ENCODE measurements at regions not wholly inside any gene's neighbourhood (a gene's known extent, or its start where the extent isn't known, plus 50 kb on each side); places are given as distances from the start of the nearest gene placed in this dataset.
A peak's percentile ranks its signal among the peaks of the same experiment; 100 is the strongest.

- Histone ChIP-seq H3K27ac (no peak overlapping the region), H3K9me3 (ENCODE audit: severe bottlenecking) (no peaks in the 10 kb centered on the region), H3K36me3 (no peaks in the 10 kb centered on the region), H3K4me3 (ENCODE audit: low read depth, low read length) (no peak overlapping the region), H3K27me3 (ENCODE audit: insufficient read depth, low read depth, severe bottlenecking) (no peaks in the 10 kb centered on the region)
- TF ChIP-seq, protein P1, sequence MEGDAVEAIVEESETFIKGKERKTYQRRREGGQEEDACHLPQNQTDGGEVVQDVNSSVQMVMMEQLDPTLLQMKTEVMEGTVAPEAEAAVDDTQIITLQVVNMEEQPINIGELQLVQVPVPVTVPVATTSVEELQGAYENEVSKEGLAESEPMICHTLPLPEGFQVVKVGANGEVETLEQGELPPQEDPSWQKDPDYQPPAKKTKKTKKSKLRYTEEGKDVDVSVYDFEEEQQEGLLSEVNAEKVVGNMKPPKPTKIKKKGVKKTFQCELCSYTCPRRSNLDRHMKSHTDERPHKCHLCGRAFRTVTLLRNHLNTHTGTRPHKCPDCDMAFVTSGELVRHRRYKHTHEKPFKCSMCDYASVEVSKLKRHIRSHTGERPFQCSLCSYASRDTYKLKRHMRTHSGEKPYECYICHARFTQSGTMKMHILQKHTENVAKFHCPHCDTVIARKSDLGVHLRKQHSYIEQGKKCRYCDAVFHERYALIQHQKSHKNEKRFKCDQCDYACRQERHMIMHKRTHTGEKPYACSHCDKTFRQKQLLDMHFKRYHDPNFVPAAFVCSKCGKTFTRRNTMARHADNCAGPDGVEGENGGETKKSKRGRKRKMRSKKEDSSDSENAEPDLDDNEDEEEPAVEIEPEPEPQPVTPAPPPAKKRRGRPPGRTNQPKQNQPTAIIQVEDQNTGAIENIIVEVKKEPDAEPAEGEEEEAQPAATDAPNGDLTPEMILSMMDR (IDR thresholded peaks at IDR 0.05; ENCODE audit: low read depth, low read length): no peak
- DNase-seq: no peak
Observed at GRCh38 chr7:115683093-115683492, 347.5 kb downstream of the TFEC start.

GRCh38 chr7:115682507-115682906 lies 348.1 kb downstream of the TFEC start:
- Histone ChIP-seq H3K9me3 (ENCODE audit: severe bottlenecking) (no peaks in the 10 kb centered on the region), H3K27me3 (ENCODE audit: insufficient read depth, low read depth, severe bottlenecking) (no peaks in the 10 kb centered on the region), H3K27ac (no peak overlapping the region), H3K4me3 (ENCODE audit: low read depth, low read length) (no peak overlapping the region), H3K36me3 (no peaks in the 10 kb centered on the region)
- TF ChIP-seq, protein P1 (IDR thresholded peaks at IDR 0.05; ENCODE audit: low read depth, low read length): no peak
- no peak for DNase-seq

- no peak overlapping the region; the same call in none of the 2 replicates for H3K27ac ChIP-seq
- TF ChIP-seq, protein P1 (IDR thresholded peaks at IDR 0.05; ENCODE audit: low read depth, low read length): no peak
Observed at GRCh38 chr7:115680921-115681320, 349.6 kb downstream of the TFEC start.

DNA sequence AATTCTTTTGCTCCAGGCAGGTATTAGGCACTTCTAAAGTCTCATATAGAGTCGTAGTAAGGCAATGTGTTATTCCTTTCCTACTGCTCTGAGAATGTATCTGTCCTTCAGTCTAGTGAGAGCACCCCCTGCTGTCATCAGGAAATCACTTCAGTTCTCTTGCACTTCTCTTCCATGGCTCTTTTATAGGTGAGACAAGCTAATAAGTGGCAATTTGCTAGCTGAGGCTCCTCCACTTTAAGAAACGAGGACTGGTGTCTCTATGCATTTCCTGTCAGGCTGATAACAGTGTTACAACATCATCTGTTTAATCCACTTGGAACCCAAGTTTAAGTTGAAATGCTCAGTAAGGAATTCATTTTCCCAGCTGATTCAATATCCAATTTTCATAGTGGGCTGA lies 350.6 kb downstream of the TFEC start:
- no peaks in the 10 kb centered on the region for H3K27me3 ChIP-seq (ENCODE audit: insufficient read depth, low read depth, severe bottlenecking)
- H3K27ac ChIP-seq: no peak overlapping the region
- H3K4me3 ChIP-seq (ENCODE audit: low read depth, low read length): no peak overlapping the region
- TF ChIP-seq, protein P1 (IDR thresholded peaks at IDR 0.05; ENCODE audit: low read depth, low read length): peak; percentile 52
- DNase-seq: peak; percentile 38
- no peaks in the 10 kb centered on the region for H3K9me3 ChIP-seq (ENCODE audit: severe bottlenecking)
- no peaks in the 10 kb centered on the region for H3K36me3 ChIP-seq

More at GRCh38 chr7:115680921-115681320, 349.6 kb downstream of the TFEC start:
- Histone ChIP-seq H3K9me3 (ENCODE audit: severe bottlenecking) (no peaks in the 10 kb centered on the region), H3K27me3 (ENCODE audit: insufficient read depth, low read depth, severe bottlenecking) (no peaks in the 10 kb centered on the region), H3K4me3 (ENCODE audit: low read depth, low read length) (no peak overlapping the region), H3K36me3 (no peaks in the 10 kb centered on the region)
- DNase-seq: peak; percentile 52

GRCh38 chr7:115679423-115679822 lies 351.1 kb downstream of the TFEC start:
- Histone ChIP-seq H3K27me3 (ENCODE audit: insufficient read depth, low read depth, severe bottlenecking) (no peaks in the 10 kb centered on the region), H3K27ac (no peak overlapping the region), H3K9me3 (ENCODE audit: severe bottlenecking) (no peaks in the 10 kb centered on the region), H3K4me3 (ENCODE audit: low read depth, low read length) (no peak overlapping the region), H3K36me3 (no peaks in the 10 kb centered on the region)
- DNase-seq: no peak
- TF ChIP-seq, protein P1 (IDR thresholded peaks at IDR 0.05; ENCODE audit: low read depth, low read length): no peak

All from WERI-Rb-1 (cell line).